ENCODE measurements at regions not wholly inside any gene's neighbourhood (a gene's known extent, or its start where the extent isn't known, plus 50 kb on each side); places are given as distances from the start of the nearest gene placed in this dataset.

GRCh38 chr16:73852561-73852960 is 444.1 kb upstream of the PSMD7 start:
- Histone ChIP-seq H3K36me3 (no peaks in the 10 kb centered on the region), H3K4me1 (no peaks in the 10 kb centered on the region), H3K9me3 (no peaks in the 10 kb centered on the region), H3K27ac (no peak overlapping the region), H3K27me3 (no peaks in the 10 kb centered on the region), H3K4me3 (no peak overlapping the region)
- no peak for ATAC-seq
- FAIRE-seq: no peak
- DNase-seq: no peak
- intact Hi-C loops (cut with DNase I): no loop called here
- WGBS, 2 donors: 66 to 79% methylated on average over 1 of the region's 1 CpG
- TF ChIP-seq CTCF (IDR thresholded peaks at IDR 0.05): no peak

DNA sequence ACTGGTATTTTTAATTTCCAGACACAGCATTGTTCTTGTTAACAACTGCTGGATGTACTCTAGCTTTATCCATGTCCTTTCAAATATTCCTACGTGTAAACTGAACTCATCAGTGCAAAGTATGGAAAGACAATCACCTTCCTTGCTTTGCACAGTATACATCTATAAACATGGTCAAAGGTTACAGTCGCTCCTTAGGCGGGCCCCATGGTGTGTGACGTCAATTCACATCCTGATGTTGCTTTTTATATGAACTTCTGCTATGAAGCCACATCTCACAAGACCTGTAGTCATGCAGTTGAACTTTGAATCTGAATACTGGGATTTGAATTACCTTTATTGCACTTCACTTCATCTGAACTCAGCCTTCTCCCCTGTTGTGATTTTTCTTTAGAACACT is 447.6 kb upstream of the PSMD7 start:
- FAIRE-seq (peak; percentile 75), DNase-seq (no peak), ATAC-seq (no peak)
- no peaks in the 10 kb centered on the region for H3K4me1 ChIP-seq
- H3K9me3 ChIP-seq: no peaks in the 10 kb centered on the region
- H3K4me3 ChIP-seq: no peak overlapping the region
- intact Hi-C loops (cut with DNase I): no loop called here
- no peaks in the 10 kb centered on the region for H3K36me3 ChIP-seq
- no peak overlapping the region for H3K27ac ChIP-seq
- no peaks in the 10 kb centered on the region for H3K27me3 ChIP-seq
- 65 to 74% methylated on average over 4 of the region's 4 CpGs for WGBS, 2 donors
- no peak for TF ChIP-seq CTCF (IDR thresholded peaks at IDR 0.05)

DNA sequence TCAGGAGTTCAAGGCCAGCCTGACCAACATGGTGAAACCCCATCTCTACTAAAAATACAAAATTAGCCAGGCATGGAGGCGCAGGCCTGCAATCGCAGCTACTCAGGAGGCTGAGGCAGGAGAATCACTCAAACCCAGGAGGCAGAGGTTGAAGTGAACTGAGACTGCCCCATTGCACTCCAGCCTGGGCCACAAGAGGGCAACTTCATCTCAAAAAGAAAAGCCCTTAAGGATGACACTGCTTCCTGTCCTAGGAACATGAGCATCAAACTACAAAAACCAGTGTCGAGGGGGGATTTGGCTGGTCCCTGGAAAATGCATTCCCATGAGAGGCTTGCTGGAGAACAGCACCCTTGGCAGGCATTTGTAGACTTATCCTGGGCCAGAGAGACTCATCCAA is 449.5 kb upstream of the PSMD7 start:
- ATAC-seq: no peak
- FAIRE-seq: no peak
- no peak overlapping the region for H3K4me3 ChIP-seq
- H3K27me3 ChIP-seq: no peaks in the 10 kb centered on the region
- TF ChIP-seq CTCF (IDR thresholded peaks at IDR 0.05): no peak
- no peaks in the 10 kb centered on the region for H3K4me1 ChIP-seq
- no peak for DNase-seq
- no peaks in the 10 kb centered on the region for H3K9me3 ChIP-seq
- H3K36me3 ChIP-seq: no peaks in the 10 kb centered on the region
- no peak overlapping the region for H3K27ac ChIP-seq
- intact Hi-C loops (cut with DNase I): no loop called here
- 86 to 95% methylated on average over 3 of the region's 3 CpGs for WGBS, 2 donors

- TF ChIP-seq CTCF (IDR thresholded peaks at IDR 0.05): no peak
- intact Hi-C loops (cut with DNase I): no loop called here
- WGBS, 2 donors: 70 to 73% methylated on average over 7 of the region's 7 CpGs
- ATAC-seq: no peak
- no peak overlapping the region for H3K4me3 ChIP-seq
- FAIRE-seq: no peak
- no peaks in the 10 kb centered on the region for H3K36me3 ChIP-seq
- H3K9me3 ChIP-seq: no peaks in the 10 kb centered on the region
- no peaks in the 10 kb centered on the region for H3K27me3 ChIP-seq
- DNase-seq: no peak
- no peaks in the 10 kb centered on the region for H3K4me1 ChIP-seq
- H3K27ac ChIP-seq: no peak overlapping the region
Observed at GRCh38 chr16:73846356-73846755, 450.3 kb upstream of the PSMD7 start.

- DNase-seq (no peak), FAIRE-seq (no peak), ATAC-seq (no peak)
- WGBS, 2 donors: 94 to 96% methylated on average over 3 of the region's 3 CpGs
- no peaks in the 10 kb centered on the region for H3K9me3 ChIP-seq
- intact Hi-C loops (cut with DNase I): no loop called here
- H3K36me3 ChIP-seq: no peaks in the 10 kb centered on the region
- no peak overlapping the region for H3K4me3 ChIP-seq
- TF ChIP-seq CTCF (IDR thresholded peaks at IDR 0.05): no peak
- H3K4me1 ChIP-seq: no peaks in the 10 kb centered on the region
- no peaks in the 10 kb centered on the region for H3K27me3 ChIP-seq
- no peak overlapping the region for H3K27ac ChIP-seq
Observed at GRCh38 chr16:73846007-73846330, 450.6 kb upstream of the PSMD7 start.
